HuH-7 (cell line): ENCODE measurements at regions not wholly inside any gene's neighbourhood (a gene's known extent, or its start where the extent isn't known, plus 50 kb on each side); places are given as distances from the start of the nearest gene placed in this dataset.

Experiments
- DNase-seq: peaks from one replicate; pipeline ENCODE4 v3.0.0; 2011; ENCODE audit warnings: low spot score

DNA sequence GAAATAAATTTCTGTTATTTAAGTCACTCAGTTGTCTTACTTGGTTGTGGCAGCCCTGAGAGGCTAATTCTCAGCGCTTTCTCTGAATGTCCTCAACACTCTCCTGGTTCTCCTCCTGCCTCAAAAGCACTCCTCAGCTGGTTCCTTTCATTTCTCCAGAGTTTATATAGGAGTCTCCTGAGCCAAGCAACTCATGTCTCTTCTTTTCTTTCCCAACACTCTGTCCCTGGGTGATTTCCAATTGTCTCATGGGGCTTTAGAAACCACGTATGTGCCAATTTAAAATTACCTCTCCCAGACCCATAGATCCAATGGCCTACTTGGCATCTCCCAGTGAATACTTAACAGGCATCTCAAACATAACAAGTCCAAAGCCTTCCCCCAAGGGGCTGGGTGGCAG is 184.3 kb downstream of the TTC32 start:
- no peak for DNase-seq

DNA sequence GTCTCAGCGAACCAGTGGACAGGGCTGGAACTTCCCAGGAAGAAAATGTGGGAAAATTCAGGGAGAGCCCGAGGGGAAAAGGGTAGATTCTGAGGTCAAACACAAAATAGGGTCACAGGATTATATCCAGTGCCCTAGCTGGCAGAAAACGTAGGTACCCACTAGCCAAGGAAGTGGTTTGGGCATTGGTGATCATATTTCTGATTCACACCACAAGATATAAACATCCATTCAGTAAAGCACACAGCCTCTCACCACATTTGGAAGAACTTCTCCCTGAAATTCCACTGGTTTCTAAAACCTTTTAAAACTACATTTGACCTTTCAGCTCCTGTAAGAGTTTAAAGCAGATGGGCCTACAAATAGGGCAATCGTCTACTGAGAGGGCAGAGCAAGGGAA is 186.9 kb downstream of the TTC32 start:
- DNase-seq = no peak

DNA sequence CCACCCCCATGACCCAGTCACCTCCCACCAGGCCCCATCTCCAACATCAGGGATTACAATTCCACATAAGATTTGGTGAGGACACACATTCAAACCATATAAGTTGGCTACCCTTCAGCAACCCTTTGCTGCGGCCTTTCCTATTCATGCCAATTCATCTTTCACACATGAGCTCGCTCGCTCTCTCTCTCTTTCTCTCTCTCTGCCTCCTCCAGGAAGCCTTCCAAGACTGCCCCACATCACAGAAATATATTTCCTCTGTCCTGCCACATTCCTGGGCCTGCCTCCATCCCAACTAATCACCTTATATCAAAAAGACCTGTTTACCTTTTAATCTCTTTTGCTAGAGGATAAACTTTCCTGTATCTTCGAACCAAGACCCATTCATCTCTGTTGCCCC is 188.9 kb downstream of the TTC32 start:
- DNase-seq = no peak

DNA sequence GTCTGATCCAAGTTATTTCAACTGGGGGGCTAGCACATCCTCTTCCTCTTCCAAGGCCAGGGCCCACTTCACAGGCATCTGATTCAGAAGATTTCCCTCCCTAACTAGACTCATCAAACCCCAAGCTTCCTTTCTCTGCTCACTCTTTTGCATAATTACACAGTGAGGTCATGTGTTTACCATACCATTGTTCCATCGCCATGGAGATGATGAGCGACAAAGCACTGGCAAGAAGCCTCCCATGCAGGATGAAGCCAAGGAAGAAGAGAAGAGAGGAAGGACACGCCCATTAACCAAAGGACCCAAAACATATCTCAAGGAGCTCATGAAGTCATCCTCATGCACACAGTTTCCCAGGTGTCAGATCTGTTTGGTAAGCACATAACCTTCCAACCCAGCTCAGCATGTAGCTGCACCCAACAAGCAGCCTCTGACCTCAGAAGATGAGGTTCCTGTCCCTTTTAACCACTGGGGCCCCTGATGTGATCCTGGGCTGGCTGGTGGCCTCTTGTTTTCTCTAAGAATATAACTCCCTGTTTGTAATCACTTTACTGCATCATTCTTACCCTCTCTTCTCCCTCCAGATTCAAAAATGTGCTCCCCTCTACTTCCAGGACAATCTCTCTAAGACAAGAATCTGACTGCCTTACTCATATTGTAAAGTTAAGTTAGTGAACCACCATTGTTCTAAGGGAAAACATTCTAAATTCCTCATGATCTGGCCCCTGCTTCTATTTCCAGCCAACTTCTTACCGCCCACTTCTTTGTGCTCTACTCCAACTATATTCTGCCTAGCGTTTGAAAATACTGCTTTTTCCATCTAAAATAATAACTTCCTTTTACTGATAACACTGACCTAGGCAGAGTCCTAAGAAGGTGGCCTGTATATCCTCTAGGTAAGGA is 190.1 kb downstream of the TTC32 start:
- no peak for DNase-seq

DNA sequence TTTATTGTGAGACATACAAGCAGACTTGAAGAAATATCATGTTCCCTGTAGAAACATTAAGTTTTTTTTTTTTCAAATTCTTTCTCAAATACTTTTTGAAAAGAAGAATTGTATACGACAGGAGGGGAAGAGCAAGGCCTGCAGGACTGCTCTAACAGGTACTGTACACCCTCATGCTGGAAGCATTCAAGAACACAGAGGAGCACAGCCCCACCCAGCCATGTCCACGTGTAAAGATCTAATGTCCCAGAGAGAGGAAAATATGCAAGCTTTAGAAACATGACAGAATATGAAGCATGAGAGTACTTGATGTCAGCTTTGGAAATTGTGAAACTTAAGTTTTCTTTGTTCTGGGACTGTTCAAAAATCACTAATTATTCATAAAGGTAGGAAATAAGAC is 191.6 kb downstream of the TTC32 start:
- DNase-seq = no peak

DNA sequence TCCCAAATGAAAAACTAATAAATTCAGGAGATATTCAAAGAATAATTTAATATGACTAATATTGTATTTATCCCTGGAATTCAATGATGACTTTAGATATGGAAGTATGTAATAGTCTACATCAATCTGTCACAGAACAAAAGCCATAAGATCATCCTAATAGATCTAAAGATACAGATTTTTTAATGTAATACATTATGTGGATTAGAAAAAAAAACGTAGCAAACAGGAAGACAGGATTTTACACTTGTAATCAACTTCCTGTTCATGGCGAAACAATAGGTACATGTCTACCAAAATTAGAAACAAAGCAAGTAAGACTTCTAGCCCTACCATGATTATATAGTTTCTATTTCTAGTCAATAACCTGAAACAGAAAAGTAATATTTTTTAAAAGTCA is 192.2 kb downstream of the TTC32 start:
- DNase-seq = no peak

DNA sequence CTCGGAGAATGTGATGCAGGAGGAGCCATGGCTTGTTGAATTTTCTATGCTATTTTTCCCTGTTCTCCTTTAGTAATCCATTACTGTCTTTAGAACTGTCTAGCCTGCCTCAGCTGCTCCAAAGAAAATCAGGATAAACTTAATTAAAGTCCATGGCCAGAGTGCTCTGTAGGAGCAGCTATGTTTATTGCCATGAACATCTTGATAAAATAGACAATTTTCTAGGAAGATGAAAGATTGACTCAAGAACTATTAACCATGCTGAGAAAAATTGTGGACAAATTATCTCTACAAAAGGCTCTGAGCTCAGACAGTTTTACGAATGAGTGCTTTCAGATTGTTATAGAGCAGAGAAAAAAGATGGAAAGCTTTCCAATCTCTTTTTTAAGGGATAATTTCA is 193.0 kb downstream of the TTC32 start:
- DNase-seq = no peak

DNA sequence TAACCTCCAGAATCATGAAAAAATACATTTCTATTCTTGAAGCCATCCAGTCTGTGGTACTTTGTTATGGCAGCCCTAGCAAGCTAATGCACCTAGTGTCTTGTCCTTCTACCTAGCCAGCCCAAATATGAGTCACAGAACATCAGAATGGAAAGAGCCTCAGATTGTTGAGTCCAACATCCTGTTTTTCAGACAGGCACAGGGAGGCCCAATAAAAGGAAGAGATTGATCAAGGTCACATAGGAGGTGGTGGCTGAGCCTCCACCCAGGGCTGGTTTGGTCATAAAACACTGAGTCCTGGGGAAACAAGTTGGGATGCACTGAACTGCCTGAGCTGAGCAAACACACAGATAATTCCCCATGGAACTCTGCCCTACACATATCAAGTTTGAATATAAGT is 195.5 kb downstream of the TTC32 start:
- no peak for DNase-seq

DNA sequence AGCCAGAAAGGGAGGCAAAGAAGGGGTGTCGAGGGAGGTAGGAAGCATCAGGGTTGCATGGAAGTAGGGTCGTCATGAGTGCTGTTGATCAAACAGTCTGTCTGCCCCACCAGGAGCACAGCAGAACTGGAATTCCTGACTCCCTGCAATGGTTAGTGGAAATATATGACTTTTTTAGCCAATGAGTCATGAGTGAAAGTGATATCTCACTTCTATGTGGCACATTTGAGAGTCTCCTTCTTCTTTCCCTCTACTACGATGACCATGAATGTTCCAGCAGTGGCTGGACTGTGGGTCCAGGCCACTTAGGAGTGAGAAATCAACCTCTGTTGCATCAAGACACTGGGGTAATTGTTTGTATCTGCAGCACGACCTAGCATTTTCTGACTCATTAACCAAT is 199.5 kb downstream of the TTC32 start:
- DNase-seq = no peak

DNA sequence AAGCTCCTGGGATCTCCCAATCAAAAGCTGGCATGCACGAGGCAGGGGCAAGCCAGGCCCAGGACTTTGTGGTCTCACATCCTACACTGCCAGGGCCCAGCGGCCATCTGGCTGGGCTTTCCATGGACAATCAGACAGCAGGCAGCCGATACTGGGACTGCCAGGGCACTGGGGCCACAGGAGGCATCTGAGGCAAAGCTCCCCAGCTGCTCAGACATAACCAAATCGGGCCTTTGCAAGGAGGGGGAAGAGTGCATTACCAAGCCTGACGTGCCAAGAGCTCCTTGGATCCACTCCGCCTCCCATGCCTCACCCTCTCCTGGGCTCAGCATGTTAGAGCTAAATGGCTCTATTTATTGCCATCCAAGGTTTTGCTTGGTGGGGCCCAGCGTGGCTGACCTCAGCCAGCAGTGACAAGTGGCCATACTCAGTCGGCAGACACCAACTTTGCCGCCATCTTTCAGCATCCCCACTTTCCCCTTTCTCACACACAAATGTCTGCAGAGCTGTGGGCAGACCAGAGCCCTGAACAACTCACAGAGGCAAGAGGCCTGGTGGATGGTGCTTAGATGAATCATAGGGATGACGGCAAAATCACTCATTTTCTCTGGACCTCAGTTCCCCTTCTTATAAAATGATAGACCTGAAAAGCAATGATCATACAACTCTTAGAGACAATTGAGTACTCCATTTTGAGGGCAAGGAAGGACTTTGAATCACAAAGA is 200.8 kb downstream of the TTC32 start:
- DNase-seq = no peak

DNA sequence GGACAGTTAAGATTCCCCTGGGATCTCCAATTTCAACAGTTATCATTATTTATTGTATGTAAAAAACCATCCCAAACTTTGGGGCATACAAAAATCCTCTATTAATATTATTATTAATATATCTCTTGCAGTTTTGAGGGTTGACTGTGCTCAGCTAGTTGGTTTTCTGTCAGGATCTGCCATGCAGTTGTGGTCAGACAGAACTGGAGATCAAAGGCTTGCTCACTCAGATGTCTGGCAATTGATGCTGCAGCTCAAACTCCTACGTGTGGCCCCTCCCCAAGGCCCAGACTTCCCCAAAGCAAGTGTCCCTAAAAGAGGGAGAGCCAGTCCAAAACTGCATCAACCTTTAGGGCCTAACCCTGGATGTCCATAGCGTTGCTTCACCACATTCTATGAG is 204.7 kb downstream of the TTC32 start:
- DNase-seq = no peak

DNA sequence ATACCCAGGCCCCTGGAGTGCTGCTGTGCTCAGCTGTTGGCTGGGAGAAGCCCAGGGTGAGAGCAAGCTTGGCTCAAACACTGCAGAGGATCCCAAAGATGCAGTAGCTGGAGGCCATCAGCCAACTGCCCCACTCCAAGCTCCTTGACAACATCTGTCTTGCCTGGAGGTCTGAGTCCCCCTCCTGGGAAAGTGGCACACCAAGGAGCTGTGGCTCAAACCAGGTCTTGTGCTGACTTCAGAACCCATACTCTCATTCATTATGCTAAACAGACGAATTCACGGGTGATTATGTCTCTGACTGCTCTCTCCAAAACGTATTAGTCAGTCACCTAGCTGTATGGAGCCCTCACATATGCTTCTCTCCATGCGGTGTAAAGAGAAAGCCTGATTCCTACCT is 206.1 kb downstream of the TTC32 start:
- no peak for DNase-seq

DNA sequence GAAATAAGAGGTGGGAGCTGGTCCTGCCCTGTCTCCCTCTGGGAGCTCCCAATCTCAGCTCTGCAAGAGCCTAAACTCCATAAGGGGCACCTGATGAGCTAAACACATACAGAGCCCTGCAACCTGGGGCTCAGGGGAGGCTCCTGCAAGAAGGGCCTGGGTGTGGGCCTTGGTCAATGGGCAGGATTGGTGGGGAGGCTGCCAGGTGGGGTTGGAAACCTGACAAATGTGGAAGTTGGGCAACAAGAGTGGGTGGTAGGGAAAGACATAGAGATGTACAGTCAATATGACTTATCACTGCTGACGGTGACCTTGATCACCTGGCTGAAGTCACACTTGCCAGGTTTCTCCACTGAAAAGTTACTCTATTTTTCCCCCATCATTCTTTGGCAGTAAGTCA is 209.9 kb downstream of the TTC32 start:
- no peak for DNase-seq

DNA sequence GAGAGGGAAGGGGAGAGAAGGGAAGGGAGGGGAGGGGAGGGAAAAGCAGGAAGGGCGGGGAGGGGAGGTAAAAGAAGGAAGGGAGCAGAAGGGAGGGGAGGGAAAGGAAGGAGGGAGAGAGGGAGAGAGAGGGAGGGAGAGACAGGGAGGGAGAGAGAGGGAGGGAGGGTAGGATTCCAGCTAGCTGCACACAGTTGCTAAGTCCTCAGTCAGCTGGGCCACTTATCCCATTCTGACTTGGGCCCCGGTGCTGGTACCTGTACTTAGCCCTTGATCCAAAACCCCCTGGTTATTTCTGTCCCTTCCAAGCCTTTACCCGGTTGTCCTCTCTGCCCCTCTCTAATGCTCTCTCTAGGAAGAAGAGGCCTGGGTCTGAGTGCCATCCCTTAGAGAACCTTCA is 211.4 kb downstream of the TTC32 start:
- DNase-seq = no peak

DNA sequence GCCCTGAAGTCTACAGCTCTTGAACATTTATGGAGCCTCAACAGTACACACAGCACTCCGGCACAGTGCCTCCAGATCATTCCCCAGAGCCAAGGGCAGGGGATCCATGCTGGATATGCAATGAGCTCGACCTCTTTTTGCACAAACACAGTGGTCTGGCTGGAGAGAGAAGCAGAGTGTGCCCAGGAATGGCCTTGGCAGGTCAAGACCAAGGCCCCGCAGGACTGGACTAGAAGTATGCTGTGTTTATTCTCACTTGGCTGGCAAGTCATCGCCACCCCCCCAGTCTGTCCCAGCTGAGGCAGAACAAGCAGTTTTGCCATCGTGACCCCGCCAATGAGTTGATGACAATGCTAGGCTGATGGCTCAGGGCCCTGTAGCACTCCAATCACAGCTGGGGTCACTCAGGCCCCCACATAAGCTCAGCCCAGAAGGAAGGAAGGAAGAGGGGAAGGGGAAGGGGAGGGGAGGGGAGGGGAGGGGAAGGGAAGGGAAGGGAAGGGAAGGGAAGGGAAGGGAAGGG is 212.1 kb downstream of the TTC32 start:
- DNase-seq = no peak

DNA sequence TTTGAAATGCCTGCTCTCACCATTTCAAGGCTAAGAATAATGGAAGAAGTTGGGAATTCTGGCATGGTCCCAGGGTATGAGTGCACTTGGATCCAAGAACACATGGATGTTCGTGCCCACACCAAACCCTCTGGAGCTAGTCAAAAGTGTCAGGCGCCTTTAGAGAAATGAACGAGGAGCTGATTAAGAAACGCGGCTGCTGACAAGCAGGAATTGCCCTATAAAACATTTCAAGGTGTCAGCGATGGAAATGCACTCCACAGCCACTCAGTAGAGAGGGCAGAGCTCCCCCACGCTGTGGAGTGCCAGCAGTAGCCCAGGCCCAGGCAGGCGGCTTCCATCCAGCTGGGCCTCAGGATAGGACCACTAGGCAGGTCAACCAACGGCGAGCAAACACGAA is 213.7 kb downstream of the TTC32 start:
- DNase-seq = no peak

DNA sequence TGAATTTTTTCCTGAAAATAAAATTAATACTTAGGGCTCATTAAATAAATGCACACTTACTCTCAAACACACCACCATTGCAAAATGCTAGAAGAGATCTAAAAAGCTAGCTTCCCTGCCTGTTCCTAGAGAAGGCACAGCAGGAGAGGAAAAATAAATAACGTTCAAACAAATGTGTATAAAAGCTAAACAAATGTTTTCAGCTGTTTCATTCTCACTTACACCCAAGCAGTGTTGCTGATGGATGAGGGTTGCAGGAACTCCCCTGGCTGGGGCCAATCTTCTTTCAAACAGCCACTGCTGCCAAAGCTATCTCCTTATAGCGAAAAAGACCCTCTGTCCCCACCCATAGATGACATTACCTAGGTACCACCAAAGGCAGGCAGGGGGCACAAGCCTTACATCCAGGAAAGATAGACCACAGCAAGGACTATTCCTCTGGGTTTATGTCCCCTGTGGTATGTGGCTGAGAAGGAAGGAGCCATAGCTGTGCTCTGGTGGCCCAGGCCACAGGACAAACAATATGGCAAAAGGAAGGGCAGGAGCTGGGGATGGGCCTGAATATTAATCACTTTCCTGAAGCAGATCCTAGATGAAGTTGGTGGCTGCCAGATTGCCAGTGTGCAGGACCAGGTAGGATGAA is 214.6 kb downstream of the TTC32 start:
- DNase-seq = no peak

DNA sequence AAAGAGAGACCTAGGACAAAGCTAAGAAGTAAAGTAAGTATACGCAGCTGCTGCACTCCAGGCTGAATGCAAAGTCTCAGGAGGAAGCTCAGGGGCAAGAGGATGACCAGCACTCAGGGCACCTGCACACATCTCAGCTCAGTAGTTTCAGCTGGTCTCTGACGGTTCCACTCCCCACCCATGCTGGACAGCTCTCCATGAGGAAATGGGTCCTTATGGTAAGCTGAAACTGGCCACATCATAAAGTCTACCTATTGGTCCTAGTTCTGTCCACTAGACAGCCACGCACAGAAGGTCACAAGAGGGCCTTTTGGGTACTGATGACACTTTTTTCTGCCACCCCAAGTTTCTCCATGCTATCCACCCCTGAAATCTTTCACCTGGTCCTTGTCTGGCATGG is 215.3 kb downstream of the TTC32 start:
- DNase-seq = no peak

DNA sequence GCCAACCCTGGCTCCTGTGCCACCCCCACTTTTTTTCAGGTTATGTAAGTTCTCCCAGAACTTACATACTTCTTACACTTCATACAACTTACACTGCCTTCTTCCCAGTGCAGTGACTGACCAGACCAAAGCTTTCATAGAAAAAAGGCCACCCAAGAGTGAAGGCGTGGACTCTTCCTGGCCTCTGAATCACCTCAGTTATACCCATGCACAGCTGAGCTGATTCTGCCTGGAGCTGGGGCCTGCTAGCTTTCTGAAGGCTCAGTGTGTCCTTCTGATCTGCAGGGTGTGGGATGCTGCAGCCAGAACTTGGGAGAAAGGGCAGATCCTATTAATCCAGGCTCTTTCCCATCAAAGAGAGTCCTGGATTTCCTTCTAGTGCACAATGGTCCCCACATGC is 216.1 kb downstream of the TTC32 start:
- DNase-seq = no peak

DNA sequence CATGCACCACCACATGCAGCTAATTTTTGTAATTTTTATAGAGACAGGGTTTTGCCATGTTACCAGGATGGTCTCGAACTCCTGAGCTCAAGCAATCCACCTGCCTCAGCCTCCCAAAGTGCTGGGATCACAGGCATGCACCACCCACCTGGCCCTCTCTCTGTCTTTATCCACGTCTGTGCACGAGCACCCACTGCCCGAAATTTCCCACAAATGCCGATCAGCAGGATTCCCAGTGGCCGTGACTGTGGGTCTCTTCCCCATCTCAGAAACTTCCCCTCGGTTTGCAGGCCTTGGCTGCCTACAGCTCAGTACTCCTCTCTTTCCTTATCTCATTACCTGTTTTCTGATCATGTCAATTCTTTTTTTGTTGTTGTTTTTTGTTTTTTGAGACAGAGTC is 217.3 kb downstream of the TTC32 start:
- no peak for DNase-seq

DNA sequence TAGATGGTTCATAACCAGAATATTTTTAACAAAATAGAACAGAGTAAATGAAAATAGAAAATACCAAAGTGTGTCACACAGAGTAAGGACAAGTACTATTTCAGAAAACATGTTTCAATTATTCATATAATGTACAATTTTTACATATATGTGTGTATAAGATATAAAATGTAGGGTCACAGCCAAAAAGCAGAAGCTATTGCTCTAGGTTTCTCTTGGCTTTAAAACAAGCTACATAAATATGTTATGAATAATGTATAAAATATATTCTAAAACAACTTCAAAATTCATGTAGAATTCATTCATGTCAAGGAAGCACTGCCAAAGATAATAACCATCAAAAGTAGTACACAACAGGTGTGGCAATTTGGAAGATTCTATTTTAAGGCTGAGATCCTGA is 218.2 kb downstream of the TTC32 start:
- no peak for DNase-seq

DNA sequence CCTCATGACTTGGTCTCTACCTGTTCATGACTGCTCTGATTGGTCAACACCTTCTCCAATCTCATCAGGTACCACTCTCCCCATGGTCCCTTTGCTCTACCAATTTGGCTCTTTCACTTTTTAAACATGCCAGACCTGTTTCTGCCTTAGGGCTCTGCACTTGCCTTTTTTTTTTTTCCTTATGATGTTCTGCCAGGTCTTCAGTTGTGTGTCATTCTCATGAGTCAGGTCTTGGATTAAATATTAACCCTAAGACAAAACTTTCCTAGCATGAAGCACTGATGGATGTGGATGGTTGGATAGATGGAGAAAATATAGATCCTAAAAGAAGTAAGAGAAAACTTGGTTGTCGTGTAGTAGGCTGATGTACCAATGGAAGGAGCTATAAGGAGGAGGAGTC is 219.3 kb downstream of the TTC32 start:
- no peak for DNase-seq
